H9 (cell line): ENCODE measurements at regions not wholly inside any gene's neighbourhood (a gene's known extent, or its start where the extent isn't known, plus 50 kb on each side); places are given as distances from the start of the nearest gene placed in this dataset.

Experiments used
- DNase-seq: peaks from one replicate; pipeline ENCODE4 v3.0.0-alpha.2; 2017
- H2AFZ ChIP-seq: one replicate; pipeline ENCODE4 v1.6.1; 2013; ENCODE audit warnings: mild to moderate bottlenecking, low read length, control low read depth, moderate library complexity
- H2AK5ac ChIP-seq: 2 replicates; pipeline ENCODE4 v1.6.1; 2013; ENCODE audit warnings: low read length, control low read depth, mixed read lengths; ENCODE audit not compliant: insufficient read length
- H2BK120ac ChIP-seq: one replicate; pipeline ENCODE4 v1.6.1; 2013; ENCODE audit warnings: low read depth, mild to moderate bottlenecking, low read length, control low read depth, inconsistent platforms; ENCODE audit not compliant: poor library complexity, severe bottlenecking
- H2BK12ac ChIP-seq: 2 replicates; pipeline ENCODE4 v1.6.1; 2013; ENCODE audit warnings: low read length, control low read depth, mixed read lengths, low read depth; ENCODE audit not compliant: insufficient read length
- H2BK15ac ChIP-seq: 2 replicates; pipeline ENCODE4 v1.6.1; 2013; ENCODE audit warnings: low read depth, low read length, control low read depth
- H2BK20ac ChIP-seq: one replicate; pipeline ENCODE4 v1.6.1; 2013; ENCODE audit warnings: low read depth, mild to moderate bottlenecking, low read length, control low read depth, inconsistent platforms; ENCODE audit not compliant: poor library complexity, severe bottlenecking
- H2BK5ac ChIP-seq: 2 replicates; pipeline ENCODE4 v1.6.1; 2013; ENCODE audit warnings: low read length, control low read depth, mixed read lengths; ENCODE audit not compliant: insufficient read length
- H3K14ac ChIP-seq: 2 replicates; pipeline ENCODE4 v1.6.1; 2013; ENCODE audit warnings: low read length, control low read depth; ENCODE audit not compliant: insufficient read depth
- H3K18ac ChIP-seq: 2 replicates; pipeline ENCODE4 v1.6.1; 2013; ENCODE audit warnings: low read depth, mild to moderate bottlenecking, mixed read lengths, low read length, control low read depth; ENCODE audit not compliant: insufficient read length
- H3K23ac ChIP-seq: 2 replicates; pipeline ENCODE4 v1.6.1; 2013; ENCODE audit warnings: low read length, control low read depth, mixed read lengths, low read depth; ENCODE audit not compliant: insufficient read length
- H3K23me2 ChIP-seq: 2 replicates; pipeline ENCODE4 v1.6.1; 2013; ENCODE audit warnings: low read depth, mild to moderate bottlenecking, mixed read lengths, low read length, control low read depth; ENCODE audit not compliant: insufficient read length, poor library complexity, severe bottlenecking
- H3K27ac ChIP-seq: 2 replicates; pipeline ENCODE4 v1.5.1; 2013; ENCODE audit warnings: low read length, control low read depth, mixed read lengths, low read depth; ENCODE audit not compliant: insufficient read length
- H3K27me3 ChIP-seq: 2 replicates; pipeline ENCODE4 v1.6.1; 2013; ENCODE audit warnings: low read length, control low read depth, inconsistent platforms; ENCODE audit not compliant: insufficient read depth
- H3K4ac ChIP-seq: 2 replicates; pipeline ENCODE4 v1.6.1; 2013; ENCODE audit warnings: low read depth, mild to moderate bottlenecking, control low read depth, inconsistent platforms, low read length, moderate library complexity
- H3K4me1 ChIP-seq: 2 replicates; pipeline ENCODE4 v1.6.1; 2013; ENCODE audit warnings: low read length, control low read depth, inconsistent platforms; ENCODE audit not compliant: insufficient read depth
- H3K4me2 ChIP-seq: 2 replicates; pipeline ENCODE4 v1.6.1; 2013; ENCODE audit warnings: low read length, control low read depth, mixed read lengths; ENCODE audit not compliant: insufficient read length, insufficient read depth
- H3K56ac ChIP-seq: 2 replicates; pipeline ENCODE4 v1.6.1; 2013; ENCODE audit warnings: low read depth, mild to moderate bottlenecking, mixed read lengths, low read length, control low read depth; ENCODE audit not compliant: insufficient read length
- H3K79me1 ChIP-seq: 2 replicates; pipeline ENCODE4 v1.6.1; 2013; ENCODE audit warnings: low read depth, mild to moderate bottlenecking, moderate library complexity, low read length, control low read depth, inconsistent platforms; ENCODE audit not compliant: insufficient read depth, poor library complexity, severe bottlenecking
- H3K79me2 ChIP-seq: 2 replicates; pipeline ENCODE4 v1.6.1; 2013; ENCODE audit warnings: low read length, control low read depth, inconsistent platforms; ENCODE audit not compliant: insufficient read depth
- H3K9ac ChIP-seq: 2 replicates; pipeline ENCODE4 v1.6.1; 2013; ENCODE audit warnings: low read length, control low read depth, mixed read lengths; ENCODE audit not compliant: insufficient read length; ENCODE audit errors: extremely low read depth
- H3K9me3 ChIP-seq: one replicate; pipeline ENCODE4 v1.6.1; 2013; ENCODE audit warnings: low read depth, low read length, inconsistent platforms; ENCODE audit not compliant: control insufficient read depth
- H3T11ph ChIP-seq: one replicate; pipeline ENCODE4 v1.6.1; 2013; ENCODE audit warnings: mild to moderate bottlenecking, low read length, control low read depth, inconsistent platforms
- H4K20me1 ChIP-seq: one replicate; pipeline ENCODE4 v1.6.1; 2013; ENCODE audit not compliant: control insufficient read depth, insufficient read length, insufficient read depth
- H4K5ac ChIP-seq: 2 replicates; pipeline ENCODE4 v1.6.1; 2013; ENCODE audit warnings: low read depth, mild to moderate bottlenecking, mixed read lengths, low read length, control low read depth; ENCODE audit not compliant: insufficient read length
- H4K8ac ChIP-seq: replicated peaks from 2 replicates; pipeline ENCODE4 v1.6.1; 2013; ENCODE audit warnings: low read length, control low read depth, mixed read lengths, low read depth; ENCODE audit not compliant: insufficient read length
- H4K91ac ChIP-seq: 2 replicates; pipeline ENCODE4 v1.6.1; 2013; ENCODE audit warnings: low read depth, mild to moderate bottlenecking, moderate library complexity, mixed read lengths, low read length, control low read depth; ENCODE audit not compliant: insufficient read length
- H3K27ac Mint-ChIP-seq, 3 experiments: 2 replicates in 2 of 3; 3 replicates in 1 of 3; pipeline ENCODE4 v1.8.0; 2020 to 2021; ENCODE audit warnings: mixed read lengths in 3 of 3, mild to moderate bottlenecking in 1 of 3, moderate library complexity in 1 of 3
- H3K27me3 Mint-ChIP-seq: 2 replicates; pipeline ENCODE4 v1.8.0; 2021; ENCODE audit warnings: low read depth, mild to moderate bottlenecking, moderate library complexity, mixed read lengths
- H3K36me3 Mint-ChIP-seq, 3 experiments: 2 replicates in 2 of 3; 3 replicates in 1 of 3; pipeline ENCODE4 v1.8.0; 2020 to 2021; ENCODE audit warnings: low read depth in 3 of 3, mixed read lengths in 3 of 3; ENCODE audit not compliant: insufficient read depth in 1 of 3
- H3K4me1 Mint-ChIP-seq, 2 experiments: 2 replicates each; pipeline ENCODE4 v1.8.0; 2020; ENCODE audit warnings: mixed read lengths in 2 of 2
- H3K4me3 Mint-ChIP-seq, 2 experiments: 2 replicates in 1 of 2; 3 replicates in 1 of 2; pipeline ENCODE4 v1.8.0; 2020 to 2021; ENCODE audit warnings: mild to moderate bottlenecking in 2 of 2, mixed read lengths in 2 of 2, moderate library complexity in 1 of 2
- H3K9me3 Mint-ChIP-seq, 2 experiments: 2 replicates in 1 of 2; 3 replicates in 1 of 2; pipeline ENCODE4 v1.8.0; 2020; ENCODE audit warnings: mild to moderate bottlenecking in 2 of 2, mixed read lengths in 2 of 2, moderate library complexity in 1 of 2
- CTCF ChIP-seq: fragments of 200-600 bp; sonication (generic); conservative IDR thresholded peaks from 3 replicates; pipeline ENCODE4 v1.8.0; 2021; ENCODE audit warnings: antibody characterized with exemption, mild to moderate bottlenecking
- WGBS: extraction: QIAGEN DNeasy Blood & Tissue Kit; methylation state at CpG from one replicate; pipeline ENCODE4 v1.1.7; 2013; ENCODE audit warnings: missing lambda C conversion rate, low lambda C conversion rate, mixed read lengths; ENCODE audit not compliant: insufficient read length; ENCODE audit errors: extremely low coverage; 5-methylcytosine and 5-hydroxymethylcytosine counted together

DNA sequence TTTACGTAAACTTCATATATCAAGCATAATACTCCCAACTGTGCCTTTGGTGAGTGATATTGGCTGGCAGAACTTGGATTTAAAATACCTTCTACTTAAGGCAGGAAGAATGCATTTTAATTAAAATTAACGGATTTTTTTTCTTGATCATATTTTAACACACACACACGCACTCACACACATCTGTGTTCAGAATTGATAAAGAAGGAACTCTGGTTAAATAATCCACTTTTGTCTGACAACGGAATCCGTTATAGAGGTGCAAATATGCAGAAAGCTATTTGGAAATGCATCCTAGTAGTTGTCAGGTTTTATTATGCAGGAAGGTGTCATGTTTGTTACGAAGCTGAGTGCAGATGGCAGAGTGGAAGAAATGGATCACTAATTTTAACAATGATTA is 105.5 kb upstream of the ZNF536 start:
- H2BK120ac ChIP-seq, result no peak overlapping the region
- peaks cover 0 to under 1% (median 0%) of the 10 kb centered on the region in 3 experiments; a peak in 1 of 7 replicates for H3K36me3 Mint-ChIP-seq
- no peaks in the 10 kb centered on the region for H3K79me2 ChIP-seq
- no peak overlapping the region for H2AFZ ChIP-seq
- no peak overlapping the region for H2AK5ac ChIP-seq
- no peak overlapping the region for H3K4me2 ChIP-seq
- H3K79me1 ChIP-seq, result no peaks in the 10 kb centered on the region
- H2BK12ac ChIP-seq, result no peak overlapping the region
- no peak overlapping the region for H3T11ph ChIP-seq
- H3K14ac ChIP-seq, result no peak overlapping the region
- no peak for TF ChIP-seq CTCF
- H2BK15ac ChIP-seq, result no peak overlapping the region
- H3K18ac ChIP-seq, result no peak overlapping the region
- H3K23ac ChIP-seq, result no peak overlapping the region
- H3K9ac ChIP-seq, result no peak overlapping the region
- no peak overlapping the region for H3K27ac ChIP-seq
- H3K56ac ChIP-seq, result no peak overlapping the region
- DNase-seq, result no peak
- no peak overlapping the region for H3K27ac Mint-ChIP-seq
- H3K4ac ChIP-seq, result no peak overlapping the region
- WGBS, result no CpG with 5 or more reads among the region's 6 CpGs
- peaks cover 33 to 48% of the 10 kb centered on the region in 2 experiments for H3K4me1 Mint-ChIP-seq
- H3K23me2 ChIP-seq, result no peaks in the 10 kb centered on the region
- H3K9me3 Mint-ChIP-seq, result peaks cover 0 to under 1% of the 10 kb centered on the region in 2 experiments; a peak in 1 of 5 replicates
- H3K27me3 ChIP-seq, result no peaks in the 10 kb centered on the region
- no peaks in the 10 kb centered on the region; the same call in 1 of the 2 replicates for H3K4me1 ChIP-seq
- H4K91ac ChIP-seq, result no peak overlapping the region
- H2BK5ac ChIP-seq, result no peak overlapping the region
- H3K9me3 ChIP-seq, result no peaks in the 10 kb centered on the region
- no peak overlapping the region for H4K8ac ChIP-seq
- H3K4me3 Mint-ChIP-seq, result no peak overlapping the region
- H4K5ac ChIP-seq, result no peak overlapping the region
- peaks cover 18% of the 10 kb centered on the region for H3K27me3 Mint-ChIP-seq
- H4K20me1 ChIP-seq, result no peaks in the 10 kb centered on the region
- no peak overlapping the region for H2BK20ac ChIP-seq
